Stimulated activated CD8-positive, alpha-beta memory T cell treated with anti-CD3 and anti-CD28 coated beads, Interleukin-4, amount 100 ng/mL, for 4 hours (primary cell): ENCODE measurements at regions not wholly inside any gene's neighbourhood (a gene's known extent, or its start where the extent isn't known, plus 50 kb on each side); places are given as distances from the start of the nearest gene placed in this dataset.
A peak's percentile ranks its signal among the peaks of the same experiment; 100 is the strongest.
"Not testable (repeated sequence)": the region's sequence is repeated elsewhere in the genome, so short reads cannot be mapped to it uniquely, and the experiment has no call there.

Experiments used
- DNase-seq, 2 donors: peaks; one replicate each; pipeline ENCODE4 v3.0.0-alpha.2; 2020; ENCODE audit warnings: low read depth in 2 of 2, low spot score in 1 of 2

- DNase-seq = no peak
Measured at GRCh38 chr3:30294241-30294667, 312.1 kb upstream of the TGFBR2 start.

DNA sequence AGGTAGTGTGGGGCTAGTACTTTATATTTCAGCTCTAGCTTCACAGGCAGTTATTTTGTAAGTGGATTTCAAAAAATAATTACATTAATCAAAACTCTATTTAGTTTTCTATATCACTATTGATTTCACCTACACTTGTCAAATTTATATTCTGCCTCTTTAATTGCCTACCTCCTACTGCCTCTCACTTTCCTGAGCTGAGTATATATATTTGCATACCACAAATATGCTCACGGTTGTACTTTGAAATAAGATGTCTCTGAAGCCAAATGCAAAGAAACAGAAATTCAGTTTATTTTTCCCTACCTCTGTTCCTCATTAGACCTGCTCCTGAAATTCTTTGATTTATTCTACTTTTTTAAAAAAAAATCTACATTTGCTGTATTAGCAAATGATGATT, 309.3 kb upstream of the TGFBR2 start:
- no peak for DNase-seq

- no peak for DNase-seq
Measured at GRCh38 chr3:30299674-30300385, 306.6 kb upstream of the TGFBR2 start.

- DNase-seq = no peak
Measured at GRCh38 chr3:30300809-30301208, 305.6 kb upstream of the TGFBR2 start.

- no peak for DNase-seq
Measured at GRCh38 chr3:30302027-30302426, 304.4 kb upstream of the TGFBR2 start.

DNA sequence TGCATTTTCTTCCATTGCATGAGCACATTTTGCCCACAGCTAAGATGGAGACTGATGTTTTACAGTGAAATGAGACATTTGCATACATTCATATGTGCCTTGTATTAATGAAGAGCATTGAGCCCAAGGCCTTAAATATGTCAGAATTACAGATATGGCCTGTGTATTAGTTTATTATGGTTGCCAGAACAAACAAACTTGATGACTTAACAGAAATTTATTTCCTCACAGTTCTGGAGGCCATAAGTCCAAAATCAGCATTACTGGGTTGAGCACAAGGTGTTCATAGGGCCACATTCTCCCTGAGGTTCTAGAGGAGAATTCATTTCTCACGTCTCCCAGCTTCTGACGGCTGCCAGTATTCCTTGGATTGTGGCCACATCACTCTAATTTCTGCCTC, 302.6 kb upstream of the TGFBR2 start:
- no peak for DNase-seq

DNA sequence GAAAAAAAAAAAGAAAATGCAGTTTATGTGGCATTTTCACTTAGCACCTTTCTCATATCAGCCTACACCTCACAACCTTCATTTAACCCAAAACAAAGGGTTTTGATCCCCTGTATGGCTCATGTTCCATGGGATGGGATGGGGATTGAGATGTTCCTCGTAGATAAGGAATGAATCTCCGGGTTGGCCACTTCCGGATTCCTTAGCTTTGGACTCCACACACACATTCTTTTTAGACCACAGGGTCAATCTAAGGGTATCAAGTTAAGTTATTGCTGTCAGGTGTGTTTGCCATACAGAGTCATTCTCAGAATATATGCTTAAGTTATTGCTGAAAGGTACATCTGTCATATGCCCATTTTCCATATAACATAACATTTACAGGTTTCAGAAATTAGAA, 301.4 kb upstream of the TGFBR2 start:
- no peak for DNase-seq

- DNase-seq = no peak
Measured at GRCh38 chr3:30306896-30307295, 299.5 kb upstream of the TGFBR2 start.

DNA sequence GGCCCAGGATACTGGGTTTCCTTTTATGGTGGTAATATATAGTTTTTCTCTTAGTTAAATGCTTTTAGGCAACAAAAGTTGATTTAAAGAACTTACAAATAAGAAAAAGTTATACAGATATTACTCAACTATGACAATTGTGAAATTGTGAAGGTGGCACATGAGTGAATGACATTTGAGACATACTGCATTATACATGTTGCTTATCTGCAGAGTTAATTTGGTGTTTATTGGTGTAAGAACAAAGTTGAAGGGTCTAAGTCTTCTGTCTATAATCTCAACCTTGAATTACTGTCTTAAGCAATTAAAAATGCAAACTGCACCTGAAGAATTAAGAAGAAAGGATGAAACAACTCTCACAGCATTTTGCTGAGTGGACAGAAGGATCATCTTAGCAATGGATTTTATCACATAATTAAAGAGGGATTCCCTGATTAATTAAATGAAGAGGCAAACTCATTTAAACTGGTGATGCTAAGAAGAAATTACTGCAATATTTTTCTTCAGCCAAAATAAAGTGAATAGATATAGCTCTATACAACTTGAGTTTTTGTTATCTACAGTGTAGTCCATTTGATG, 298.9 kb upstream of the TGFBR2 start:
- DNase-seq = no peak

- no peak for DNase-seq
Measured at GRCh38 chr3:30308131-30308530, 298.3 kb upstream of the TGFBR2 start.

DNA sequence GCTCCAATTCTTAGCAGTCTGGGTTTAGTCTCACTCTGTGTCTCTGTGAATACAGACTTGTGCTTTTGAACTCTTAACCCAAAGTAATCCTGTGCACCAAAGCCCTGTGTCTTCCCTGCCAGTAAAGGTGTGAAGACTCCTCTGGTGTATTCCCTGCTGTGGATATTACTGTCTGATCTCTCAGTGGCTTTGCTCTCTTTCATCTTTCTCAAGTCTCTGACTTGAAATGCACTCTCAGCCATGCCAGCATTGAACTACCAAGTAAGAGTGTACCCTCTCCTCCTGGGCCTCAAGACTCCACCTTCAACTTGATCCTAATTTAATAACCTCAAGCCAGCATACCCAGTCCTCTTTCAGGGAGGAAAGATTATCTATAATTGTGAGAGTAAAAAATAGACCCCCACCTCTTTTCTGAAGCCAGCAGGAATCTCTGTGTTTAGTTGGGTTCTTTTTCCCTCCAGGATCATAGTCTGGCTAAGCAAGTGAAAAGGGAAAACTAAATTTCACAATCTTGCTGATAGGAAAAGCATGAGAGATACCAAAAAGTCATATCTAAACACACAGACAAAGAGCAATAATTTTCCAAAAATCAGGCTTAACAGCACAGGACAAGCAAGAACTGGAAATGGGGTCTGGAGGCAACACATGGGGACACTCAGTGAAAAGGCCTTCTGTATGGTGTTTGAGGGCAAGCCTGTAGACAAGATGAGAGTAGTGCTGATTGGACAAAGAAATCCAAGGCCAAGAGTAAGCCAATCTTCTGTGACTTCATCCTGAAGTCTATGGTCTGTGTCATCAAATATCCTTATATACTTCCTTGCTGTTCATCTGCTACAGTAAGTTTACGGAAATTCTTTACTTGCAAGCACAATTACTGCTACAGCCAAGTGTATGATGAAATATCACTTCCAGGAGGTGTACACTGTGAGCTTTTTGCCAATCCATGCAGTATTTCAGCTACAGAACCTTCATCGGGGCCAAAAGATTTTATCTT, 296.1 kb upstream of the TGFBR2 start:
- DNase-seq = no peak

- DNase-seq = no peak
Measured at GRCh38 chr3:30311781-30312180, 294.6 kb upstream of the TGFBR2 start.

- no peak for DNase-seq
Measured at GRCh38 chr3:30313840-30314239, 292.6 kb upstream of the TGFBR2 start.

GRCh38 chr3:30314757-30315325, 291.6 kb upstream of the TGFBR2 start:
- DNase-seq = no peak

- no peak for DNase-seq
Measured at GRCh38 chr3:30315447-30315846, 291.0 kb upstream of the TGFBR2 start.

DNA sequence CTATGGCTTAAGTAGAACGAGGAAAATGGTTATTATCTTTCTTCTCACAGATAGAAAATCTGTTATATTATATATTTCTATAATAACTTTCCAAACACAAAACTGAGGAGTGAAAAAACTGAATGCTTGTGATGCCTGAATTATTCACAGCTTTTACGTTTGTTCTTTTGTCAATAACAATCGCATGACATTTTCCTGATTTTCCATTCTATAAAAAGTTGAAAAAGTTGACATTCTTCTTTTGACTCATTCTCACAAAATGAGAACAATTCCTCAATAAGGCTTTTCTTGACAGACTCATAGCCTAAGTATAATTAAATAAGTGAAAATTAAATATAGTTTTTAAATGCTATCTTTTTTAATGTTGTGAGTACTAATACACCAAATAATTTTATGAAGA, 288.8 kb upstream of the TGFBR2 start:
- no peak for DNase-seq

GRCh38 chr3:30318110-30318509, 288.3 kb upstream of the TGFBR2 start:
- DNase-seq = no peak

DNA sequence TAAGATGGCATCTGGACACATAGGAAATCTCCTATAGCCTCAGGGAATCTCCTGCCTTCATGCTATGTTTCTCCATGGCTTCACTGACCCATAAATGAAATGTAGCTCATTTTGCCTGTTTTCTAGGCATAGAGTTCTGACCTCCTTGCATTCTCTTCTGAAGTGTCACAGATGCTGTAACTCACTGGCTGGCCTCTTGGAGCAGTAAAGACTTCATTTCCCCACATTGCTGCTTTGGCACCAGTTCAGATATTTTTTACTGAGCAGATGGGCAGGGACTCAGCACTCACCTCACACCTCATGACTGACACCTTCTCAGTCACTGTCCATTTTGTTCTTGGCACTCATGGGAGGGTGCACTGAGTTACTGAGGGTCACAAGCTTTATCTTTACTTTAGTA, 286.7 kb upstream of the TGFBR2 start:
- peak in 1 of 2 donors; percentile 2 for DNase-seq

DNA sequence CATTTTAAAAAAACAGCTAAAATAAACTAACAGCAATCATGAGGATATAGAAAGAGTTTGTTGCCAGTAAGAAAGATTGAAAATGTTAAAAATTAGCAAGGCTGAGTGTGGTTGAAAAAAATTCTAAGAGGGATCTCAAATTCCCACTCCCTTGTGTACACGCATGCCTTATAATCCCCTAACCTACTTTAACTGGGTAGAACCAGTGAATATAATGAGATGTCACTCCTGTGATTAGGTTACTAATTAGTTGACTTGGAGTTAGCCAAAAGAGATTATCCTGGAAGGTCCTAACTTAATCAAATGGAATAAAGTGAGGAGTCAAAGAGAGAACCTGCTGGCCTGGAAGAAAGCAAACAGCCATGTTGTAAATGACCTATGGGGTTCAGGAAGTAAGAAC, 286.0 kb upstream of the TGFBR2 start:
- no peak for DNase-seq

DNA sequence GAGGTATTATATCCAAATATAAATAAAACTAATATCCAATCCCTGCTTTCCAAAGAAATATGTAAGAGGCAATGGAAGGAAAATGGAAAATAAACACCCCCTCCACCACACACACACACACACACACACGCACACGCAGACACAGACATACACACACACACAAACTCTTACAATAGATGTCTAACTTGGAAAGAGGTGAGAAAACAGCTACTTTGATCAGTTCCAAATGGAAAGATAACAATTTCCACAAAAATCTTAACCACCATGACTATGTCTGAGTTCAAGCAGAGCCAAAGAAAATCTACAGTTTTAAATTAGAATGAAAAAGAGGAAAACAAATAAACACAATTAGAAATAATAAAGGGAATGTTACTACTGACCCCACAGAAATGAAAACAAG, 285.3 kb upstream of the TGFBR2 start:
- DNase-seq = no peak

DNA sequence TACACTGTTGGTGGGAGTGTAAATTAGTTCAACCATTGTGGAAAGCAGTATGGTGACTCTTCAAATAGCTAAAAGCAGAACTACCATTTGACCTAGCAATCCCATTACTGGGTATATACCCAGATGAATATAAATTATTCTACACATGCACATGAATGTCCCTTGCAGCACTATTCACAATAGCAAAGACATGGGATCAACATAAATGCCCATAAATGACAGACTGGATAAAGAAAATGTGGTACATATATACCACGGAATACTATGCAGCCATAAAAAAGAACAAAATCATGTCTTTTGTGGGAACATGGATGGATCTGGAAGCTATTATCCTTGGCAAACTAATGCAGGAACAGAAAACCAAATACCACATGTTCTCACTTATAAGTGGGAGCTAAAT, 282.8 kb upstream of the TGFBR2 start:
- DNase-seq = not testable (repeated sequence)

DNA sequence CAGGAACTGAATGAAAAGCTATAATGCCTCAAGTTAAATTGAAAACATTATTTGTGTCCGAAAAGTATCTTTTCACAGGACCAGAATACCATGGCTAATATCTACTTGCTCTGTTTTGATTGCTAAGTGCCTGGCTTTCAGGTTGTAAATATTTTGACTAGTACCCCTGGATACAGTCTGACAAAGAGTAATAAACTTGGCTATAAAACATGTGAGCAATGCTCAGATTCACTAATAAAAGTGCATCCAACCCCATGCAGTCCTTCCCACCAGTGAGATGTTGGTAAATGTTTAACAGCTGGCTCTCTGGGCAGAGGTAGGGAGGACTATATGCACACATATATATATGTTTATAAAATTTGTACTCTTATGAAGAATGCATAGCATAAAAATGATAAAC, 281.8 kb upstream of the TGFBR2 start:
- no peak for DNase-seq
